Body of pancreas (tissue), 4 donors: ENCODE measurements at regions not wholly inside any gene's neighbourhood (a gene's known extent, or its start where the extent isn't known, plus 50 kb on each side); places are given as distances from the start of the nearest gene placed in this dataset.

ENCODE experiments used
- POLR2A ChIP-seq, 3 donors: fragments of 450-650 bp; IDR thresholded peaks; one replicate each; pipeline ENCODE4 v1.6.1; 2016; ENCODE audit warnings: antibody characterized with exemption in 3 of 3, mild to moderate bottlenecking in 2 of 3
- TF ChIP-seq, protein P1 (sequence below), 7 experiments: fragments of 450-650 bp in 4 of 7; fragments of 200-600 bp in 3 of 7; sonication (generic) in 3 of 7; IDR thresholded peaks; one replicate each; pipeline ENCODE4 v1.5.1; 2016 to 2019; ENCODE audit warnings: antibody characterized with exemption in 7 of 7

GRCh38 chr9:103913899-103914298 is 180.2 kb upstream of the SMC2 start:
- no peak for TF ChIP-seq POLR2A (IDR thresholded peaks at IDR 0.05)
- TF ChIP-seq, protein P1, sequence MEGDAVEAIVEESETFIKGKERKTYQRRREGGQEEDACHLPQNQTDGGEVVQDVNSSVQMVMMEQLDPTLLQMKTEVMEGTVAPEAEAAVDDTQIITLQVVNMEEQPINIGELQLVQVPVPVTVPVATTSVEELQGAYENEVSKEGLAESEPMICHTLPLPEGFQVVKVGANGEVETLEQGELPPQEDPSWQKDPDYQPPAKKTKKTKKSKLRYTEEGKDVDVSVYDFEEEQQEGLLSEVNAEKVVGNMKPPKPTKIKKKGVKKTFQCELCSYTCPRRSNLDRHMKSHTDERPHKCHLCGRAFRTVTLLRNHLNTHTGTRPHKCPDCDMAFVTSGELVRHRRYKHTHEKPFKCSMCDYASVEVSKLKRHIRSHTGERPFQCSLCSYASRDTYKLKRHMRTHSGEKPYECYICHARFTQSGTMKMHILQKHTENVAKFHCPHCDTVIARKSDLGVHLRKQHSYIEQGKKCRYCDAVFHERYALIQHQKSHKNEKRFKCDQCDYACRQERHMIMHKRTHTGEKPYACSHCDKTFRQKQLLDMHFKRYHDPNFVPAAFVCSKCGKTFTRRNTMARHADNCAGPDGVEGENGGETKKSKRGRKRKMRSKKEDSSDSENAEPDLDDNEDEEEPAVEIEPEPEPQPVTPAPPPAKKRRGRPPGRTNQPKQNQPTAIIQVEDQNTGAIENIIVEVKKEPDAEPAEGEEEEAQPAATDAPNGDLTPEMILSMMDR (IDR thresholded peaks at IDR 0.05): no peak
